GM19468 (cell line): ENCODE measurements at regions not wholly inside any gene's neighbourhood (a gene's known extent, or its start where the extent isn't known, plus 50 kb on each side); places are given as distances from the start of the nearest gene placed in this dataset.

Experiments used
- ATAC-seq: cut with Tn5 transposase; IDR thresholded peaks from one replicate; pipeline ENCODE4 v1.9.1; 2021; ENCODE audit warnings: mild to moderate bottlenecking, moderate library complexity, moderate number of reproducible peaks; ENCODE audit not compliant: unreplicated experiment; ENCODE audit errors: extremely low read depth

DNA sequence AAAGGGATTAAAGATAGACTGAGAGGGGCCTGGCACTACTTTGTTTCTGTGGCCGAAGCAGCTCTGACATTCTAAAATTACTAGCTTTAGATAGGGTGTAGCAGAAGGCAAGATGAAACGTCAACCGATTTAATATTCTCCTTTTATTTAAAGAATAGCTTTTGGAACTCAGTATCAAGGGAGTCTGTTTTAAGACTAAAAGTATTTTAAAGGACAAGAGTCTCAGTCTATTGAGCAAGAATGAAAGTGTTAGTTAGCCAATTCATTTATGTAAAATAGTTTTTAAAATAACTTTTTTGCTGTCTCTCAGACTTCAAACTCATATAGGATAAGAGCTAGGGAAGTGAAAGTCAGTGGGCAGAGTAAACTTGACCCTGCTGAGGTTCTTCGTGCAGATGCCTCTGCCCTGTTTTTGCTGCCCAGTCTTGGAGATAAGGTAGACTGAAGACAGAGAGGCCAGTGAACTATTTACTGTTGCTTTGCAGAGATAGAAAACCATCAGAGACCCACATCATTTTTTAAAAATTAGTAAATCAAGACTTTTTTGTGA lies 1090.9 kb downstream of the ROBO2 start:
- no peak for ATAC-seq

DNA sequence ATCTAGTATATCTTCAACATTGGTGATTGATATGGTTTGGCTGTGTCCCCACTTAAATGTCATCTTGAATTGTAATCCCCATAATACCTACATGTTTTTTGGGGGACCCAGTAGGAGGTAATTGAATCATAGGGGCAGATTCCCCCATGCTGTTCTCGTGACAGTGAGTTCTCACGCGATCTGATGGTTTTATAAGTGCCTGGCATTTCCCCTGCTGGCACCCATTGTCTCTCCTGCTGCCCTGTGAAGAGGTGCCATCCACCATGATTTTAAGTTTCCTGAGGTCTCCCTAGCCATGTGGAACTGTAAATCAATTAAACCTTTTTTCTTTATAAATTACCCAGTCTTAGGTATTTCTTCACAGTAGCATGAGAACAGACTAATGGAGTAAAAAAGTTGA lies 1094.6 kb downstream of the ROBO2 start:
- ATAC-seq = no peak

DNA sequence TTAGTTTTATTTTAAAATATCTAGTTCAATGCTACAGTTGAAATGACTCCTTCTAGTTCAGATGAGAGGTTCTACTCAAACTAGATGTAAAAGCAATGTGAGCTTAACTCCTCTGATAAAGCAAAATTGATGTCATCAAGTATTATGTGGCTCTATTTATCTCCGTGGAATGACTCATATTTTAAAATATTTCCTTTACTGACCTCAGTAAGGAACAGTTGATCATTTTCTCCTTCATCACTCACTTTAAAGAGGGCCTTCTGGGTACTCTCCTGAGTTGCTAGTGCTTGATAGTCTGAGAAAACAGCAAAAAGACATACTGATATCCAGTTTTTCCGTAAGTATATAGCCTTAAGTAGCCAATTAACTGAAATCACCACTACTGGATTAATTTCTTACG lies 1099.3 kb downstream of the ROBO2 start:
- no peak for ATAC-seq

DNA sequence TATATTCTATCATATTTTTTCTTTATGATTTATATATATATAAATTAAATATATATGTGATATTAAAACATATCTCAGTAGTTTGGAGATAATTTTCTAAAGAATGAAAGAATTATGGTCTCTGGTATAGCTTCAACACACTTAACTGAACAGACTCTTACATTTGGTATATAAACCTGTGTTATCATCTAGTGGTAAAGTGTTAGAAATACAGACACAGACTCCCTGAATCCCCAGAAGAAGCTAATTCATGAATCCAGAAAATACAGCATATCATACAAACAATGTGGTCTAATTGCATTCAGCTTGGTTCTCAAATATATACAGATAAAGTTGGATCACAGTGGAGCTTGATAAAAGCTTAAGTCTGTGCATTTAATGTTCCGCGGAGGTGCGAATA lies 1100.4 kb downstream of the ROBO2 start:
- ATAC-seq = no peak

DNA sequence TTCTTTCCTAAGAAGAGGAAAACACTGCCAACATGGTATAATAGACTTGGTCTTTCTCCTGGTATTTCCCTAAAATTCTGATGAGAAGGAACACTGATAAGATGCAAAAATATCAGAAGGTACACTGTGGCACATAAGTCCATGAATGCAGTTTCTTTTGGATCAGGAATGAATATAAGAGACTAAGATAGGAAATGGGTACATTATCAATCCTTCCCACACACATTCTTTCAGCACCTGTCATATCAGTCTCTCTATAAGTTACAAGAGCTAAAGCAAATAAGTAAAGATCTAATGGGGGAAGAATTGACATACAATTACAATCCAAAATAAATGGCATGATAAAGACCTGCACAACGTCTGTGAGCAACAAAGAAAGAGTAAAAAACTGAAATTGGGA lies 1101.0 kb downstream of the ROBO2 start:
- ATAC-seq = no peak

DNA sequence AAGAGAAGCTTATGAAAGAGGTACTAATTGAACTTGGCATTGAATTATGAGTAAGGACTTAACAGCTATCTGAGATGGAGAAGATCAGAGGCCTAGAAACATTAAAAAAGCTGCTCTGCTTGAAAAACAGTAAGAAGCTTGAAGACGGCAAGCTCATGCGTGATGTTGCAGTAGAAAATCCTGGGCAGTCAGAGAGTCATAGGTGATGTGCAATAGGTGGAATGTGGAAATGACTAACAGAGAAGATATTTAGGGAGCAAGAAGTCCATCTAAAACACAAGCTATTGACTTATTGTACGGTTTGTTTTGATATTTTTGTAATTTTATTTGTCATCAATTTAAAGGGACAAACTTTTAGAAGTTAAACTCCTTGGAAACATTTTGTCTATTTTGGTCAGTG lies 1101.4 kb downstream of the ROBO2 start:
- no peak for ATAC-seq

DNA sequence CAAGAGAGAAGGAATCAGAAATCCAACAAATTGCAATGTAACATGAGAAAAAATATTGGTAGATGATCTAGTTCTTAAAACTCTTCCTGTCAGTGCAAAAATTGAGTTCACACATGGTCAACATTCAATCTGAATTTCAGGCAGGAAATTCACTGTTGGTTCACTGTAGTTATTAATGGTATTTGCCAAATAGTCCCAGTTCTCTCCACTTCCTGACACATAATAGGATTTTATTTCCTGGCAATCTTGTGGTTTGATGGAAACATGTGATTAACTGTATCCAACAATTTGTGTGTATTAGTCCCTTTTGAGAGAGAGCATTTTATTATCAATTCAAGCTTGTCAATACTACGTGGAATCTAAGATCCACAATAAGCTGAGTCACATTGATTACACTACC lies 1103.1 kb downstream of the ROBO2 start:
- ATAC-seq = no peak

DNA sequence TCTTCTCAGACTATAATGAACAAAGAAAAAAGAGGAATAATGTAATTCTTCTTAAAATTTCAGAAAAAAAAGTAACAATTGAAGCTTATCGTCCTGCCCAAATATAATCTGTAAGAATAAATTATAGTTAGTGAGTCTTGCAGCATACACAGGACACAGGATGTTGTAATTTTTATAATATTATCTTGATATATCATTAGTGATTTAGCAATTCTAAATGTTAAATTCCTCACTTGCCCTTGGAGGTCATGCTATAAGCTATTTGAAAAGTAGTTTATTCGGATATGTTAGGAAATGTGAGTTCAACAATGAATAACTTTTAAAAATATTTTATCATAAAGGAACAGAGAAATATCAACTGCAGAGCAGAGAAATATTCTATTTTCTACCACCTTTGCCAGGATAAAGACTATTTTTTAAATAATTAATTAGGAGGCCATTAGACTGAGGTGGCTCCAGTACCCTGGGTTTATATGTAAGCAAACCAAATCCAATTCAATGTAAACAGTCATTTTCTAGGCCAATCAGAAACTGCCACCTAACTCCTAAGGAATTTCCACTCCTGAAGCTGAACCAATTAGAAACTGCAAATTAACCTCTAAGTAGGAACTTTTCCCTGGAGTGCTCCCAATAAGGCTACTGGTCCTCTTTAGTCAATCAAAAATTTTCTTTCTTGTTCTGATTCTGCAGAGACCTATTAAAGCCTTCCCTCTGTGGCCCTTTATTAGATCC lies 1109.3 kb downstream of the ROBO2 start:
- ATAC-seq = no peak

DNA sequence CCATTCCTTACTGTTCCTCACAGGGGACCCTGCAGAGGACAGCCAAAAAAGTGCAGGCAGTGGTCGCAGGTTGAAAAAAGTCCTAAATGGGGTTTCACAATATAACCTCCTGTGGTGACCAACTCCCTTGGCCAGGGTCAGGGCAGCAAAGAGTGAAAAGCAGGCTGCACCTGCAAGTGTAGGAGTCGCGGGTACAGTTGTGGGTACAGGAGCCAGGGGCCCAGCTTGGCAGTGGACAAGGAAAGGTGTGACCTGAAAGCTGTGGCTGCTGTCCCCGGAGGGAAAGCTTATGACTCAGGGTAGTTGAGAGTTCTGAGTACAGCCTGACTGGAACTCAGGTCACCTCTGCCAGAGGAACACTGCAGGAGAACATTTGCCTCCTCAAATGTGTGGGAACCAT lies 1114.1 kb downstream of the ROBO2 start:
- no peak for ATAC-seq

DNA sequence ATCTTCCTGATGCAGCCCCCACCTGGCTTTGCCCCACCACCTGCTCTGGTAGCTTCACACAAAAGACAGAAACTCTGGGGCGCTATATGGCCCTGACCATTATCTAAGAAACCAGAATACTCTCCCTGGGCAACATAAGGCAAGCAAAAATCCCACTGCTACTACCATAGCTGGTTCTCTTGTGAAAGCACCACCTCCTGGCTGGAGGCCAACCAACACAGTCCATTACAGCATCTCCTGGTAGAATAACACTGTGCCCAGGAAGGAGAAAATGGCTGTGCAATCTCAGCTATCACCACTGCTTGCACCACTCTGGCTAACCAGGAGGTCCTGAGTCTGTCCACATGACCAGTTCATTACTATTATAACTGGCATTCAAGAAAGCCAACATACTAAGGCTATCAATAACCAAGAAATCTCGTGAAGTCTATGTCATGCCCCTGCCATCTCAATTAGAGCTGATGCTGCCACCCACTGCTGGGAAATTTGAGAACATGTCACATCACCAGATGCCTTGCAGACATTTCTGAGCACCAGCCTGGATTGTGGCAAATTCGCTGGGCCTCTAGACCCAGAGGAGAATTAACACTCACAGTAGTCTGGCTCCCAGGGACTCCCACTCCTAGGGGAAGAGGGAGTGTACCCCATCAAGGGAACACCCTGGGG lies 1114.8 kb downstream of the ROBO2 start:
- ATAC-seq = no peak

DNA sequence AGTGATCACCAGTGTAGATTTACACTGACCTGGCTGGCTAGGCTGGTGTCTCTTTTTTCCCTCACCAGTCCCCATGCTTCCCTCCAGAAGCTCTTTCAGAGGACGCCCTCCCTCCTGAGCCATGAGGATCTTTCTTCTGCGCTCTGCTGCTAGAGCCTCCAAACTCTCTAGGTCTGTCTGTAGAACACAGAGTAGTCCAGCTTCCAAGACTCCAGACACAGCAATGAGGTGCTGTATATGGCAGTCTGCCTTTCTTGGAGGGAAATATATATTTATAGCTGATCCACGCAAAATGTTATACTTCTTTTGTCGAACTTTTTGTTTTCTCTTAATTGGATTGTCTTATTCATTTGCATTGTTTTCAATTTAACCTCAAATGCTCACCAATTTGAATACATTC lies 1121.8 kb downstream of the ROBO2 start:
- ATAC-seq = no peak

DNA sequence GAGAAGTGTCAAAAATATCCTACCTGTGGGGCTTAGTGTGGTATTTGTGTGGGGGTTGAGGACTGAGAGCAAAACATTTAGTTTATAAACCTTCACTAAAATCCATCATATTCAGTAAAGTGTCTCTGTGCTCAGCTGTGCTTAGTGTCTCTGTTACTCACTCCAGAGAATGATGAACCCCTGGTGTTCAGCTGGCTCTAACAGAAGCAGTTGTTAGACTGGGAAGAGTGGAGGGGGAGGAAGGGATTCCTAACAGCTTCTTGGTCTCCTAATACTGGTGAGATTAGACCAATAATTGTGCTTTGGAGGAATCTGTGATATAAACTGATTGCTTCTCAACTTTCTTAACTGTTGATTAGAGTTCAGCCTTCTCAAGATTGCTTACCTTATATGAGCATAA lies 1123.5 kb downstream of the ROBO2 start:
- no peak for ATAC-seq

DNA sequence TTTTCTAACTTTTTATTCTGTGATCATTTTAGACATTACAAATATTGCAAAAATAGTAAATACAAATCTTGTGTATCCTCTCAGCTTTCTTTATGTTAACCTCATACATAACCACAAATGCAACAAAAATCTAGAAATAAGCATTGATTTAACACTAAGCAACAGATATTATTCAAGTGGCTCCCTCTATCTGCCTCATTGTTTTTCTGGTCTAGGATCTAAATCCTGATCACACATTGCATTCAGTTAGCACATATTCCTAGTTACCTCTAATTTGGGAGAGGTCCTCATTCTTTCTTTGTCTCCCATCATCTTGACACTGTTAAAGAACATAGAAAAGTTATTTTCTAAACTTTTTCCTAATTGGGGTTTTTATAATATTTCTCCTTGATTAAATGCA lies 1126.0 kb downstream of the ROBO2 start:
- ATAC-seq = no peak

DNA sequence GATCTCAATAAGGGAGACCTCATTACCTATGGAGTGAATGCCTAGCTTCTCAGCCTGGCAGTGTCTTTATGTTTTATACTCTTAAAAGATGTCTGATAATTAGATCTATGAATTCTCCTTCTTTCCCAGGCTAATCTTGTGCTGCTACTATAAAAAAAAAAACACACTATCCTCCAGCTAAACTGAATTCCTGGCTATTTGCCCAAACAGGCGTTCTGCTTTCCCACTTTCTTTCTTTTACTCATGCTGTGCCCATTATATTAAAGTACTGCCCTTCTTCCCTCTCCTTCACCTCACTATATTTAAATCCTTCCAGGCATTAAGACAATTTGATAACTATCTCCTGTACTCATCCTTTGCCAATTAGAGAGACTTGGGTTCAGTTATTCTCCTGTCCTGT lies 1134.9 kb downstream of the ROBO2 start:
- ATAC-seq = no peak

DNA sequence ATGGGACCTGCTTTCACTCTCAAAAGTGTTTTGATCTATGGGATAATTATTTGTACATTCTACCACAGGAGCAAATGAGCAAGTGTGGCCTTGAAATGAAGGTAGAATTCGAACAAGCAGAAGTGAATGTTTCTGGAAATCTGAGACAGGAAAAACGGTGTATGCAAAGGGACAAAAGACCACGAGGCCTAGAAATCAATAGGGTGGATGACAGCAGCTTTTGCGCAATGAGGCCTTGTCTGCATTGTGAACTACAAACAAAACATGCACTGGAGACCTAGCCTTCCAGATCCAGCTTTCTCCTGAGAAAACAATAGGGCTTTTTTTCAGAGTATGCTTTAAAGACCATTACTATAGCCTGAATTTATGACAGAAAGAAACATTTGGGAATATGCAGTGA lies 1137.0 kb downstream of the ROBO2 start:
- ATAC-seq = no peak

DNA sequence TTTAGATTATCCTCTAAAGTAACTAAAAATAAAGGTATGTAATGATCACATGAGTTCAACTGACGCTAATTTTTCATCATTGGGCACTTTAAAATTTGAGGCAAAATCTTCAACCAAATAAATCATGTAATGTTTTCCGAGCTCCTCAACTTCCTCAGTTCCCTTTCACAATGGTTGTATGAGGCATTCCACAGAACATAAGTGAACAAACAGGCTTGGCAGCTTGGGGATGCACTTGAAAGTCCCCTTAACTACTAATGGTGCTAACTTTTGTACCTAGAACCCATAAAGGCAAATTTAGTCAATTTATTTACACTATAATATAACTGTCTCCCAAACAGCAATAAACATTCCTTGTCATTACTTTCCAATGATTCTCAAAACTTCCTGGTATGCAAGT lies 1137.9 kb downstream of the ROBO2 start:
- no peak for ATAC-seq

DNA sequence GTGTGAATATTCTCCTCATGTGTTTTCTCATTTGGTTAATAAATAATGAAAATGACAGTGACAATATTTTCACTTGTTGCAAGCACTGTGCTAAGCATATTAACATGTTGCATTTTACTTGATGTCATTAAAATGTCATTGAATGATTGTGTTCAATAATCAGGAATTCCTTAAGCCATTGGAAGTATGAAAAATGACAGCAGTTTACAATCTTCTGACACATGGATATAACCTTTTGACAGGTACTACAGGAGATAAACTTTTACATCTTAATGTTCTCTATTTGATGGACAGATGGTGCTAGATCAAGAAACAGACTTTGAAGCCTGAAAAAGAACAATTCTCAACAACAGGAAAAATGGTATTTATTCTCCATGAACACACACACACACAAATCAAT lies 1138.3 kb downstream of the ROBO2 start:
- no peak for ATAC-seq

DNA sequence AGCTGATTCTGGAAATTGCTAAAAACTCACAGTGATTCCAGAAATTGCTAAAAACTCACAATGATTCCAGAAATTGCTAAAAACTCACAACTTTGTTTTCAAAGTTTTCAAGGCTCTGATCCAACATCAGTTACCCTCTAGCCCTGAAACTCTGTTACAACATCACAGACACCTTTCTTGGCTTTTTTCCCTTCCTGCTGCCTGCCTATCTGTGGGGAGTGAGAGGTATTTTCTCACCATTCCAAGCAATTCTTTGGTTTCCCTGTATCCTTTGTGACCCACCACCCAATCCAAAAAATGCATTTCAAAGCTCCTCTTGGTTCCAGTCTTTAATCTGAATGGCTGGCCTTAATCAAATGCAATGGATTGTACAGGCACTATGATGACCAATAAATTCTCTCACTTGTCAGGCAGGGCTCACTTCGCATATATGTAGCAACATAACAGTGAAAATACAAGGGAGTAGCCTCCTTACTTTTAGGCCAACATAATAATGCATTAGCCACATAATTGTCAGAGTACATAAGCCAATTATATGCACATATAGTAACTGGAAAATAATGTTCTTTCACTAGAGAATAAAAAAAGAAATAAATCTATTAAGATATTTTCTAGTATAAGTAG lies 1139.0 kb downstream of the ROBO2 start:
- ATAC-seq = no peak

DNA sequence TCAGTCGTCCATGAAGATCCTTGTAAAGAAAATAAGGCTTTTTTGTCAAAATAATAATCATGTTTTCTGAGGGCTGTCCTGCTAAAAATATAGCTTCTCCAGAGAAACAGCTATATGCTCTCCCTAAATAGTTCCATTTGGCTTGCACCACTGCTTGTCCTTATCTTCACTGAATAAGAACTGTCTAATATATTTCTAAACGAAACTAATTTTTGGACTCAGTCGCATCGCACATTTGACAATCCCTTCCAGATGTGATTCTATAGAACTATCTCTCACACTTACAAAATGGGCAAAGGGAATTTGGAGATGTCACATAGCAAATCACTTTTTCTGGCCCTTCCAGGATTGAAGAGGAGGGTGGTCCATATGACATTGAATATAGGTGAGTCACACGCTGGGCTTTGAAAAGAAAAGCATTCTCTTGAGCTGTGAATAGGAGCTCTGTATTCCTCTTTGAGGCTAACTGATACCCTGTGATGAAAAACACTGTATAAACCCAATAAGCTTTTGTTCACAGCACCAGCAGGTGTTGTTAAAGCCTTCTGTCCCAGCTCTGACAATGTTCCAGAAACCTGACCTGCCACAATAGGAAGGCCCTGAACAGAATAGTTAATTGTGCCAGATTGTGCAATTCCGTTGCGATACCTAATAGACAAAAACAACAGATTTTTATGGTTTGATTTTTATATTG lies 1144.2 kb downstream of the ROBO2 start:
- ATAC-seq = no peak

DNA sequence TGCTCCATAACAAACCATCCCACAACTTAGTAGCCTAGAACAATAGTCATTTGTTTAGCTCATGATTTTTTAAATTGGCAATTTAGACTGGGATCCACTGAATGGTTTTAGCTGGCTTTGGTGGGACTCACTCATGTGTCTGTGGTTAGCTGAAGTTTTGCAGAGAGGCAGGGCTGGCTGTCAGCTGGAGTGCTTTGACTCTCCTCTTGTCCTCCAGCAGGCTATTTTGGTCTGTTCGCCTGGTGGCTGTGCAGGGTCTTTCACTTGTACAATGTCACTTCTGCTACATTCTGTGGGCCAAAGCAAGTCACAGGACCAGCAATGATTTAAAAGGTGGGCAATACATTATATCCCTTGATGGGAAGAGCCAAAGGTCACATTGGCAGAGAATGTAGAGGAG lies 1146.5 kb downstream of the ROBO2 start:
- ATAC-seq = no peak

DNA sequence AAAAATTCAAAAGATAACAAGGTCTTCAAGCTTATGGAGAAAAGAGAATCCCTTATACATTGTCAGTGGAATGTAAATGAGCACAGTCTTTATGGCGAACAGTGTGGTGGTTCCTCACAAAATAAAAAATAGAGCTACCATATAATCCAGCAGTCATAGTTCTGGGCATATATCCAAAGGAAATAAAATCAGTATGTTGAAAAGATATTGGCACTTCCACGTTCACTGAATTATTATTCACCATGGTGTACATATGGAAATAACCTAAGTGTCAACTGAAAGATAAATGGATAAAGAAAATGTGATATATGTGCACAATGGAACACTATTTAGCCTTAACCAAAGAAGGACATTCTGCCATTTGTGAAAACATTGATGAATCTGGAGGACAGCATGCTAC lies 1161.2 kb downstream of the ROBO2 start:
- ATAC-seq = no peak
